Ascending aorta (tissue), 2 donors: ENCODE measurements at regions not wholly inside any gene's neighbourhood (a gene's known extent, or its start where the extent isn't known, plus 50 kb on each side); places are given as distances from the start of the nearest gene placed in this dataset.

ENCODE experiments used
- DNase-seq, 2 donors: peaks; one replicate each; pipeline ENCODE4 v3.0.0-alpha.2; 2019; ENCODE audit warnings: low spot score in 2 of 2
- H3K27ac ChIP-seq, 2 donors: fragments of 200-600 bp; sonication (generic); one replicate each; pipeline ENCODE4 v1.5.1; 2016 to 2017; ENCODE audit warnings: mild to moderate bottlenecking in 1 of 2
- H3K27me3 ChIP-seq: fragments of 200-600 bp; sonication (generic); one replicate; pipeline ENCODE4 v1.5.1; 2017
- H3K36me3 ChIP-seq, 2 donors: fragments of 200-600 bp; sonication (generic); one replicate each; pipeline ENCODE4 v1.5.1; 2016
- H3K4me1 ChIP-seq, 2 donors: fragments of 200-600 bp; sonication (generic); one replicate each; pipeline ENCODE4 v1.5.1; 2016 to 2017; ENCODE audit warnings: mild to moderate bottlenecking in 1 of 2
- H3K4me3 ChIP-seq, 2 donors: fragments of 200-600 bp; sonication (generic); one replicate each; pipeline ENCODE4 v1.5.1; 2016 to 2017; ENCODE audit warnings: mild to moderate bottlenecking in 1 of 2
- H3K9me3 ChIP-seq, 2 donors: fragments of 200-600 bp; sonication (generic); one replicate each; pipeline ENCODE4 v1.5.1; 2016
- CTCF ChIP-seq, 3 experiments: fragments of 200-600 bp in 2 of 3; fragments of 450-650 bp in 1 of 3; sonication (generic) in 2 of 3; IDR thresholded peaks; one replicate each; pipeline ENCODE4 v1.5.1; 2016 to 2019; ENCODE audit warnings: antibody characterized with exemption in 3 of 3, mild to moderate bottlenecking in 1 of 3, moderate library complexity in 1 of 3
- intact Hi-C: fragments of 100-400 bp; cut with DNase I; formaldehyde crosslinking; loops from one replicate; pipeline ENCODE4 v1.15.1; 2023

DNA sequence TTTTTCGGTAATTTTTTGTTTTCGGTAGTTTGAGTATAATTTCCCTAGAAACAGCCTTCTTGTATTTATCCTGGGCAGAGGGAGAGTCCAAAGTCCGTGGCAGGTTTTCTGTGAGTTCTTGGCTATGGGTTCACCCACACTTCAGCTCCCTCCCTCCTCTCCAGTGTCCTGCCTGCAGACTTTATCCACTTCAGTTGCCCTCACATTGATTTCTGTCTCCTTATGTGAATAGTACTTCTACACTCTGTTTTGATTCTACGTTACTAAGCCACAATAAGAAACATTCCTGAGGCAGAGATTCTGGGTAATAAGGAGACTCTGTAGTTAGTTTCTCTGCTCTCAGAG, 868.6 kb downstream of the METTL15 start:
- intact Hi-C loops: no loop called here
- H3K27ac ChIP-seq: no peak overlapping the region
- no peak for DNase-seq
- TF ChIP-seq CTCF (IDR thresholded peaks at IDR 0.05): no peak
- no peaks in the 10 kb centered on the region for H3K36me3 ChIP-seq
- no peak overlapping the region for H3K4me3 ChIP-seq
- H3K9me3 ChIP-seq: no peaks in the 10 kb centered on the region
- no peaks in the 10 kb centered on the region for H3K27me3 ChIP-seq
- no peaks in the 10 kb centered on the region for H3K4me1 ChIP-seq

- Histone ChIP-seq H3K36me3 (no peaks in the 10 kb centered on the region), H3K9me3 (no peaks in the 10 kb centered on the region)
- intact Hi-C loops: no loop called here
Observed at GRCh38 chr11:28976012-28976800, 868.0 kb downstream of the METTL15 start.

DNA sequence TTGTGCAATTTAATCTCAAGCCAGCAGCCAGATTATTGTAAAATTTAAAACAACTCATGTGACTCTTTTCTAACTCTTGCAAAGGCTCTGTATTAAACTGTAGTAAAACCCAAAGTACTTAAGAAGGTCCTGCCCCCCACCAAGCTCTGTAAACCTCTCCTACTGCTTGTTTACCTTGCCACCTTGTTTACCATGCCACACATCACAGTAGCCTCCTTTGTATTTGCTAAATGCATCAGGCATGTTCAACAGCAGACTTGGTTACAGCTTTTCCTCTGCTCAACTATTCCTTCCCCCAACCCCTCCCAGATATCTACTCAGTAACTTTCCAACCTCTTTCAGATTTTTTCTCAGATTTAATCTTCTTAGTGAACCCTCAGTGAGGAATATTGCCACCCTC, 861.6 kb downstream of the METTL15 start:
- Histone ChIP-seq H3K4me1 (no peaks in the 10 kb centered on the region), H3K9me3 (no peaks in the 10 kb centered on the region), H3K36me3 (no peaks in the 10 kb centered on the region), H3K27me3 (no peaks in the 10 kb centered on the region), H3K4me3 (no peak overlapping the region), H3K27ac (no peak overlapping the region)
- DNase-seq: no peak
- intact Hi-C loops: no loop called here
- TF ChIP-seq CTCF (IDR thresholded peaks at IDR 0.05): no peak

More at GRCh38 chr11:28976012-28976800, 868.0 kb downstream of the METTL15 start:
- TF ChIP-seq CTCF (IDR thresholded peaks at IDR 0.05): no peak
- Histone ChIP-seq H3K4me1 (no peaks in the 10 kb centered on the region), H3K27ac (no peak overlapping the region), H3K27me3 (no peaks in the 10 kb centered on the region), H3K4me3 (no peak overlapping the region)
- no peak for DNase-seq

- intact Hi-C loops: no loop called here
- H3K27me3 ChIP-seq: no peaks in the 10 kb centered on the region
- no peak for DNase-seq
- no peaks in the 10 kb centered on the region for H3K9me3 ChIP-seq
- no peak overlapping the region for H3K4me3 ChIP-seq
- no peak for TF ChIP-seq CTCF (IDR thresholded peaks at IDR 0.05)
- no peaks in the 10 kb centered on the region for H3K4me1 ChIP-seq
- H3K36me3 ChIP-seq: no peaks in the 10 kb centered on the region
- H3K27ac ChIP-seq: no peak overlapping the region
Observed at GRCh38 chr11:28966951-28967350, 858.8 kb downstream of the METTL15 start.

DNA sequence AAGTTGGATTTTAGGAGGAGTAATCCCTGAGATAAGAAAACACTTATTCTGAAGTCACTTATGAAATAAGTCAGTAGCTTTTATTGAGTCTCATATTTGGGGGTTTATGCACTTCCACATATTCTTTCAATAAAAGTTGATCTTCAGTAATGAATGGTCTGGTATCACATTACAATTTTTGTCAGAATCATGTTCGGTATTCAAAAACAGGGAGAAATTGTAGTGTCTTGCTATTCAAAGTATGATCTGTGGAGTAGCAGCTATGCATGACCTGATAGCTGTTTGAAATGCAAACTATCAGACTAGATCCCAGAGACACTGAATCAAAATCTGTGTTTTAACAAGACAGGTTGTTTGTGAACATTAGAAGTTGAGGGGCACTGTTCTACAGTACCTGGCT, 857.6 kb downstream of the METTL15 start:
- Histone ChIP-seq H3K27ac (no peak overlapping the region), H3K4me1 (no peaks in the 10 kb centered on the region), H3K36me3 (no peaks in the 10 kb centered on the region), H3K4me3 (no peak overlapping the region), H3K27me3 (no peaks in the 10 kb centered on the region), H3K9me3 (no peaks in the 10 kb centered on the region)
- TF ChIP-seq CTCF (IDR thresholded peaks at IDR 0.05): no peak
- DNase-seq: no peak
- intact Hi-C loops: no loop called here

DNA sequence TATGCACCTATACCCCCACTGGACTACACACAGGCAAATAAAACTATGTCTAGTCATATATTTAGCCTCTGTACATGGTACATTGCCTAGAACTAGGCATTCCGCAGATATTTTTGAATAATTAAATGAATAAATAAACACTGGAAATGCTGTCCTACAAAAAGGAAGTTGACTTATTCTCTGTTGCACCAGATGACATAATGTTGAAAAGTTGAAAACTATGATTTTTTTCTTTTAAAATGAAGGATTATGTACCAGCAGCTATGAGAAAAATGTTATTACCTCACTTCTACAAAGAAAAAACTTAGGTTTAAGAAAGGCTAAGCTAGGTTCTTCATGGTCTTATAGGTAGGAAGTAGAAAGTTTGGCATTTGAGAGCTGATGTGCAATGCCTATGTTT, 856.6 kb downstream of the METTL15 start:
- no peaks in the 10 kb centered on the region for H3K9me3 ChIP-seq
- no peaks in the 10 kb centered on the region for H3K27me3 ChIP-seq
- no peaks in the 10 kb centered on the region for H3K36me3 ChIP-seq
- intact Hi-C loops: no loop called here
- DNase-seq: no peak
- TF ChIP-seq CTCF (IDR thresholded peaks at IDR 0.05): no peak
- H3K4me1 ChIP-seq: no peaks in the 10 kb centered on the region
- no peak overlapping the region for H3K27ac ChIP-seq
- H3K4me3 ChIP-seq: no peak overlapping the region
